GM12874 (cell line): ENCODE measurements at regions not wholly inside any gene's neighbourhood (a gene's known extent, or its start where the extent isn't known, plus 50 kb on each side); places are given as distances from the start of the nearest gene placed in this dataset.

Source experiments
- TF ChIP-seq, protein P1 (sequence below): IDR thresholded peaks from 2 replicates; pipeline ENCODE4 v1.5.1; 2011; ENCODE audit warnings: low read depth, mild to moderate bottlenecking, control low read depth, low read length, moderate library complexity; ENCODE audit not compliant: insufficient read depth

DNA sequence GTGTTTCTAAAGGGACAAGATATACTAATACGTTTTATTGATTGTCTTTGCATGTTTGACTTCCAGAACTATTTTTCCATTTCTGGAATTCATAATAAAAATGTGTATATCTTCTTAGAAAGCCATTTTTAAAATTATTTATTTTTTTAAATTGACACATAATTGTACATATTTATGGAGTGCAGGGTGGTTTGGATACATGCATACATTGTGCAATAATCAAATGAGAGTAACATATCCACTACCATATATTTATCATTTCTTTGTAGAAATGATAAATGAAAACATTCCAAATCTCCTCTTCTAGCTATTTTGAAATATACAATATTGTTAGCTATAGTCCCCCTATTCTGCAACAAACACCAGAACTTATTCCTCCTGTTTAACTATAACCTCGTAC is 156.5 kb upstream of the ABI3BP start:
- TF ChIP-seq, protein P1, sequence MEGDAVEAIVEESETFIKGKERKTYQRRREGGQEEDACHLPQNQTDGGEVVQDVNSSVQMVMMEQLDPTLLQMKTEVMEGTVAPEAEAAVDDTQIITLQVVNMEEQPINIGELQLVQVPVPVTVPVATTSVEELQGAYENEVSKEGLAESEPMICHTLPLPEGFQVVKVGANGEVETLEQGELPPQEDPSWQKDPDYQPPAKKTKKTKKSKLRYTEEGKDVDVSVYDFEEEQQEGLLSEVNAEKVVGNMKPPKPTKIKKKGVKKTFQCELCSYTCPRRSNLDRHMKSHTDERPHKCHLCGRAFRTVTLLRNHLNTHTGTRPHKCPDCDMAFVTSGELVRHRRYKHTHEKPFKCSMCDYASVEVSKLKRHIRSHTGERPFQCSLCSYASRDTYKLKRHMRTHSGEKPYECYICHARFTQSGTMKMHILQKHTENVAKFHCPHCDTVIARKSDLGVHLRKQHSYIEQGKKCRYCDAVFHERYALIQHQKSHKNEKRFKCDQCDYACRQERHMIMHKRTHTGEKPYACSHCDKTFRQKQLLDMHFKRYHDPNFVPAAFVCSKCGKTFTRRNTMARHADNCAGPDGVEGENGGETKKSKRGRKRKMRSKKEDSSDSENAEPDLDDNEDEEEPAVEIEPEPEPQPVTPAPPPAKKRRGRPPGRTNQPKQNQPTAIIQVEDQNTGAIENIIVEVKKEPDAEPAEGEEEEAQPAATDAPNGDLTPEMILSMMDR: no peak

DNA sequence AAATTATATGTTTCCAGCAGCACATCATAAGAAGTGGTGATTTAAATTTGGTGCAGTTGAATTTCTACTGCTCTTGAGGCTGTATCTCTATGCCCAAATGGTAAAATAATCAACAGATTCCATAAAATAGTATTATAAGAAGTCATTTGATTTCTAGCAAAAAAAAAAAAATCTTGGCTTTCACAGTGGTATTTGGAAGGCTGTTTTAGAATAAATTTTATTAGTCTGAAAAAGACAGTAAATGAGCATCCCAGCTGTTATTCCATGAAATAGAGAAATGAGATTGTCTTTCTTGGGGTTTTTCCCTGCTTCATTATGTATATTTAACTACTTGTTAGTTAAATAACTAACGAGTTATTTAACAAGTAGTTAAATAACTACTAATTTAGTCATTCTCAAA is 156.0 kb upstream of the ABI3BP start:
- TF ChIP-seq, protein P1: no peak

DNA sequence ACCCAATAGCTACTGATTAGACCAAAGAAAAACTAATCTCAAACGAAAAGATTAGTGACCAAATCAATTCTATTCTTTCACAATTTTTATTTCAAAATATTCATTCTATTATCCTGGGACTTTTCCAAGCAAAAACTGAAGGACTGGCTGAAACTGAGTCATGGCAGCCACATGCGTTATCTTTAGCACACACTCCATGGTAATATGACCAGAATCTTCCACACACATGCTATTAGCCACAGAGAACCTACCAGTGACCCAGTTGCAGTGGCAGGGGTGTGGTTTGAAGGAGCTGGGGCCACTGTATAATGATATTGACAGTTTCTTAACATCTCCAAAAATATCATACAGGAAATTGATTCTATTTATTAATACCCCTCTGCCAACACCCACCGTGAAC is 154.8 kb upstream of the ABI3BP start:
- TF ChIP-seq, protein P1: no peak

DNA sequence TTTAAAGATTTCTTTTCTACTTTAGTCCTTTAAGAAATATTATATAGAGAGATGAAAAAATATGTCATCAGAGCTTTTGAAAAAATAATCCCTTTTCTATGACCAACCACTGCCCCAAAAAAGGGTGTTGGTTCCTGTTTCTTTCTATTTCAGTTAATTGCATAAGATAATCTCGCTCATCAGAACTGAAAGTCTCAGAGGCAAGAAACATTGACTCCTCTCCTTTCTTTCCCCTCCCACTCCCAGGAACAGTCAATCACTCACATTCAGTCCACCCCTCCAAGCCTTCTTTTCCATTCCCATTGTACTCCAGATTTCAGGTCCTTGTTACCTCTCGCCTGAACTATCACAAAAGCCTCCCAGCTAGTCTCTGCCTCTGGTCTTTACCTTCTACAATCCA is 153.7 kb upstream of the ABI3BP start:
- TF ChIP-seq, protein P1: no peak

DNA sequence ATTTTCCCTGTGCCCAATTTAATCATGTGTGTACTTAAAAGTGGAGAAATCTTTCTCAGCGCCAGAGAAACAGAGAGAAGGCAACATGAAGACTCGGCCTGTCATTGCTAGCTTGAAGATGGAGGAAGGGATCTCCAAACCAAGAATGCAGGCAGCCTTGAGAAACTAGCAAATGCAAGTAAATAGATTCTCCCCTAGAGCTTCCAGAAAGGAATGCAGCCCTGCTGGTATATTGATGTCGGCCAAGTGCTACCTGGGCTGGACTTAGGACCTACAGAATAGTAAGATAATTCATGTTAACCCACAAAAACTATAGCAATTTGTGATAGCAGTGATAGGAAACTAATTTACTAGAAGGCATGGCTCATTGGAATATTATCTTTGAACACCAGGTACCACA is 150.9 kb upstream of the ABI3BP start:
- TF ChIP-seq, protein P1: no peak

DNA sequence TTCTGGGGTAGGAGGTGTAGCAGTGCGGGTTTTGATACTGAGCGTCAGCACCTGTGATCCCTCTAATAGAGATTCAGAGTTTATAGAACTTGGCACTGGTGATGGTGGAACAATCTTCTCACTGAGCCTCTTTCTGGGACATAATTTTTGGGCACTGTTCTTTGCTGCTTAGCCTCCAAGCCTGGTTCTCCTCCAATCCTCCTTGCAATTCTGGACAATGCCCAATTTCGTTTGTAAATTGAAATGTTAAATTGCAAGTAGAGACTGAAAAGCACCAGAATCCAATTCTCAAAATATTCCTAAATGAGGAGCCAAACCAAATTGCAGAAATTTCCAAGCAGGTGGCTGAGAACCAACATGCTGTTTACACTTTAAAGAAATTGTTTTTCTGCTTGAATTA is 149.8 kb upstream of the ABI3BP start:
- TF ChIP-seq, protein P1: no peak

DNA sequence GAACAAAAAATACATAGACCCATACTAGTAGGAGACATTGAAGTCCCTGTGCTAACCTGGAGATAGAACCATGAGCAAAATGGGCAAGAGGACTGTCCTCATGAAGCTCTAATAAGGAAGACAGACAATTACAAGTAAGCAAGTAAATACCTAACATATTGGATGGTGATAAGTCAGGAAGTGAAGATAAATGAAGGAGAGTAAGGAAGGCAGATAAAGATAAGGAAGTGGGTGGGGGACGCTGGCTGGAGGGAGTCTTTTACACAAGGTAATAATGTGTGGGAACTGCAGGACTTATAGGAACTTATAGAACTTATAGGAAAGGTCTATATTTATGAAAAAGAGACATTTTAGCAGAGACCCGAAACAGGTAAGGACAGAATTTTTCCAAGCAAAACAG is 148.9 kb upstream of the ABI3BP start:
- TF ChIP-seq, protein P1: no peak

DNA sequence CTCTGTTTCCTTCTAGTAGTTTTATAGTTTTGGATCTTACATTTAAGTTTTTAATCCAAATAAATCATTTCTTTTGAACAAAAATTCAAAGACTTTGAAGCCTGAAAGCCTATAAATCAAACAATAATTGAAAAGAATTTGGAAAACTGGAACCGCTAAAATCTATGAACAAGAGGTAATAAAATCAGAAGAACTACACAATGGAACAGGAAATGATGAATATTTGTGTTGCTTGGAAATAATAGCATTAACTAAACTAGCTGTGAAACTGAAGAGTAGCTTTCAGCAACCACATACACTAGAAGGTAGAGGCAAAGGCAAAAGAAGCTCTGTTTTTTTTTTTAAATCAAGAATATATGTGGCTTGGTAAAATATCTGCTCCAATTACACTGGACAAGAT is 147.9 kb upstream of the ABI3BP start:
- TF ChIP-seq, protein P1: no peak
